GM23338 (cell line): ENCODE measurements at regions not wholly inside any gene's neighbourhood (a gene's known extent, or its start where the extent isn't known, plus 50 kb on each side); places are given as distances from the start of the nearest gene placed in this dataset.

Experiments used
- ATAC-seq: fragments of 200-7000 bp; cut with Tn5 transposase; 3 replicates; pipeline ENCODE4 v1.9.1; 2020
- DNase-seq: peaks from one replicate; pipeline ENCODE4 v3.0.0-alpha.2; 2015; ENCODE audit warnings: low spot score
- H2AFZ ChIP-seq: fragments of 200-600 bp; sonication (generic); 2 replicates; pipeline ENCODE4 v1.8.0; 2016; ENCODE audit warnings: antibody characterized with exemption, mild to moderate bottlenecking, moderate library complexity
- H3F3A ChIP-seq: fragments of 200-600 bp; sonication (generic); replicated peaks from 2 replicates; pipeline ENCODE4 v1.8.0; 2017; ENCODE audit warnings: antibody characterized with exemption, mixed run types, low read depth
- H3K27ac ChIP-seq: fragments of 200-600 bp; sonication (generic); 2 replicates; pipeline ENCODE4 v1.6.1; 2016; ENCODE audit warnings: low read depth
- H3K27me3 ChIP-seq: fragments of 200-600 bp; sonication (generic); 2 replicates; pipeline ENCODE4 v1.8.0; 2016; ENCODE audit warnings: mild to moderate bottlenecking, mixed run types, moderate library complexity; ENCODE audit not compliant: insufficient read depth
- H3K36me3 ChIP-seq: fragments of 200-600 bp; sonication (generic); 2 replicates; pipeline ENCODE4 v1.8.0; 2016; ENCODE audit warnings: mild to moderate bottlenecking; ENCODE audit not compliant: insufficient read depth
- H3K4me1 ChIP-seq: fragments of 200-600 bp; sonication (generic); 2 replicates; pipeline ENCODE4 v1.8.0; 2016; ENCODE audit warnings: mild to moderate bottlenecking, moderate library complexity; ENCODE audit not compliant: insufficient read depth
- H3K4me2 ChIP-seq: fragments of 200-600 bp; sonication (generic); 2 replicates; pipeline ENCODE4 v1.7.1; 2017; ENCODE audit warnings: mixed run types
- H3K4me3 ChIP-seq: fragments of 200-600 bp; sonication (generic); 2 replicates; pipeline ENCODE4 v1.6.1; 2016; ENCODE audit warnings: mixed run types
- H3K79me2 ChIP-seq: fragments of 200-600 bp; sonication (generic); replicated peaks from 2 replicates; pipeline ENCODE4 v1.8.0; 2017; ENCODE audit warnings: mild to moderate bottlenecking; ENCODE audit not compliant: insufficient read depth
- H3K9me2 ChIP-seq: fragments of 200-600 bp; sonication (generic); 2 replicates; pipeline ENCODE4 v1.8.0; 2017; ENCODE audit not compliant: insufficient read depth
- H4K20me1 ChIP-seq: fragments of 200-600 bp; sonication (generic); replicated peaks from 2 replicates; pipeline ENCODE4 v1.8.0; 2017; ENCODE audit warnings: mild to moderate bottlenecking; ENCODE audit not compliant: insufficient read depth
- H3K27ac Mint-ChIP-seq: 2 replicates; pipeline ENCODE4 v1.8.0; 2020; ENCODE audit warnings: inconsistent platforms, mild to moderate bottlenecking, moderate library complexity, mixed read lengths
- H3K27me3 Mint-ChIP-seq: 3 replicates; pipeline ENCODE4 v1.8.0; 2022; ENCODE audit warnings: low read depth, mild to moderate bottlenecking, moderate library complexity, mixed read lengths, inconsistent platforms; ENCODE audit not compliant: insufficient read depth, poor library complexity
- H3K36me3 Mint-ChIP-seq: 3 replicates; pipeline ENCODE4 v1.8.0; 2021; ENCODE audit warnings: low read depth, mild to moderate bottlenecking, inconsistent platforms, moderate library complexity, mixed read lengths
- H3K4me1 Mint-ChIP-seq: 3 replicates; pipeline ENCODE4 v1.8.0; 2020; ENCODE audit warnings: mild to moderate bottlenecking, inconsistent platforms, mixed read lengths
- H3K4me3 Mint-ChIP-seq: 3 replicates; pipeline ENCODE4 v1.8.0; 2021; ENCODE audit warnings: moderate library complexity, mild to moderate bottlenecking, inconsistent platforms, mixed read lengths
- H3K9me3 Mint-ChIP-seq: 3 replicates; pipeline ENCODE4 v1.8.0; 2020; ENCODE audit warnings: moderate library complexity, mild to moderate bottlenecking, inconsistent platforms, mixed read lengths
- CREB1 ChIP-seq: fragments of 250-450 bp; sonication (Bioruptor Pico); IDR thresholded peaks from 2 replicates; pipeline ENCODE4 v1.5.0; 2020; ENCODE audit warnings: low read depth, mild to moderate bottlenecking, moderate library complexity
- ETS1 ChIP-seq: IDR thresholded peaks from 2 replicates; pipeline ENCODE4 v1.6.1; 2016; ENCODE audit warnings: antibody characterized with exemption
- EZH2 ChIP-seq: fragments of 200-600 bp; sonication (generic); IDR thresholded peaks from one replicate; pipeline ENCODE4 v1.8.0; 2017; ENCODE audit warnings: antibody characterized with exemption, mild to moderate bottlenecking, low read depth; ENCODE audit not compliant: unreplicated experiment
- EZH2phosphoT487 ChIP-seq: fragments of 200-600 bp; sonication (generic); IDR thresholded peaks from one replicate; pipeline ENCODE4 v1.8.1; 2018; ENCODE audit warnings: antibody characterized with exemption; ENCODE audit not compliant: unreplicated experiment
- JUNB ChIP-seq: IDR thresholded peaks from one replicate; pipeline ENCODE4 v1.6.1; 2016; ENCODE audit warnings: antibody characterized with exemption; ENCODE audit not compliant: unreplicated experiment
- NANOG ChIP-seq: IDR thresholded peaks from 2 replicates; pipeline ENCODE4 v1.6.1; 2016; ENCODE audit warnings: antibody characterized with exemption, borderline replicate concordance
- POLR2AphosphoS5 ChIP-seq: IDR thresholded peaks from 2 replicates; pipeline ENCODE4 v1.6.1; 2016; ENCODE audit warnings: antibody characterized with exemption, low read depth
- REST ChIP-seq: IDR thresholded peaks from one replicate; pipeline ENCODE4 v1.6.1; 2018; ENCODE audit warnings: antibody characterized with exemption; ENCODE audit not compliant: unreplicated experiment
- STAT1 ChIP-seq: IDR thresholded peaks from one replicate; pipeline ENCODE4 v1.6.1; 2016; ENCODE audit warnings: antibody characterized with exemption; ENCODE audit not compliant: unreplicated experiment
- ZNF114 ChIP-seq: fragments of 250-450 bp; sonication (Bioruptor Pico); IDR thresholded peaks from 2 replicates; pipeline ENCODE4 v1.5.0; 2020; ENCODE audit warnings: mild to moderate bottlenecking, moderate library complexity
- ZNF331 ChIP-seq: fragments of 250-450 bp; sonication (Bioruptor Pico); IDR thresholded peaks from 2 replicates; pipeline ENCODE4 v1.5.0; 2020; ENCODE audit warnings: low read depth, mild to moderate bottlenecking, moderate library complexity
- ZNF462 ChIP-seq: fragments of 250-450 bp; sonication (Bioruptor Pico); IDR thresholded peaks from 2 replicates; pipeline ENCODE4 v1.5.0; 2020; ENCODE audit warnings: mild to moderate bottlenecking, moderate library complexity
- TF ChIP-seq, protein P1 (sequence below), 2 experiments: fragments of 200-600 bp in 1 of 2; sonication (generic) in 1 of 2; conservative IDR thresholded peaks; 2 replicates each; pipeline versions ENCODE4 v1.5.1 to v1.6.1; 2016 to 2017; ENCODE audit warnings: antibody characterized with exemption in 2 of 2, low read depth in 2 of 2, mild to moderate bottlenecking in 2 of 2, moderate library complexity in 1 of 2

DNA sequence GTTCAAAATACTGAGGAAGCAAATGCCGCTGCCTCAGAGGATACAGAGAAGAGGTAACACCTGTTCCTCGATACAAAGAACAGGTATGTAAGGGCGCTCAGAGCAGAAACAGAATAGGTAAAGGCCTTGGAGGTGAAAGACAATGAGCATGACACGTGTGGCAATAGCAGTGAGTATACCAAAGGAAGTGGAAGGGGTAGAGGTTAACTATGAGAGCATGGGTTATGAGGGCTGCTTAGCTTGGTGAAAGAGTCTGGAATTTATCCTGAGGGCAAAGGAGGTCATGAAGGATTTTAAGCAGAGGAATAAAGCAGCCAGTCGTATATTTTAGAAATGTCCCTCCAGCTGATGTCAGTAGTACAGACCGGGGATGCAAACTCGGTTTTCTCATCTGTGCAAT is 269.8 kb upstream of the ZNF462 start:
- TF ChIP-seq, protein P1, sequence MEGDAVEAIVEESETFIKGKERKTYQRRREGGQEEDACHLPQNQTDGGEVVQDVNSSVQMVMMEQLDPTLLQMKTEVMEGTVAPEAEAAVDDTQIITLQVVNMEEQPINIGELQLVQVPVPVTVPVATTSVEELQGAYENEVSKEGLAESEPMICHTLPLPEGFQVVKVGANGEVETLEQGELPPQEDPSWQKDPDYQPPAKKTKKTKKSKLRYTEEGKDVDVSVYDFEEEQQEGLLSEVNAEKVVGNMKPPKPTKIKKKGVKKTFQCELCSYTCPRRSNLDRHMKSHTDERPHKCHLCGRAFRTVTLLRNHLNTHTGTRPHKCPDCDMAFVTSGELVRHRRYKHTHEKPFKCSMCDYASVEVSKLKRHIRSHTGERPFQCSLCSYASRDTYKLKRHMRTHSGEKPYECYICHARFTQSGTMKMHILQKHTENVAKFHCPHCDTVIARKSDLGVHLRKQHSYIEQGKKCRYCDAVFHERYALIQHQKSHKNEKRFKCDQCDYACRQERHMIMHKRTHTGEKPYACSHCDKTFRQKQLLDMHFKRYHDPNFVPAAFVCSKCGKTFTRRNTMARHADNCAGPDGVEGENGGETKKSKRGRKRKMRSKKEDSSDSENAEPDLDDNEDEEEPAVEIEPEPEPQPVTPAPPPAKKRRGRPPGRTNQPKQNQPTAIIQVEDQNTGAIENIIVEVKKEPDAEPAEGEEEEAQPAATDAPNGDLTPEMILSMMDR (conservative IDR thresholded peaks at IDR 0.05; ENCODE audit: low read depth in 2 of 2), result no peak
- TF ChIP-seq EZH2phosphoT487, result no peak
- TF ChIP-seq POLR2AphosphoS5, result no peak
- TF ChIP-seq STAT1, result no peak
- no peak for TF ChIP-seq ZNF114 (CRISPR knock-in tag)
- TF ChIP-seq REST, result no peak
- TF ChIP-seq JUNB, result no peak
- TF ChIP-seq ETS1, result no peak
- no peak for TF ChIP-seq NANOG
- no peak for TF ChIP-seq CREB1 (CRISPR knock-in tag)
- TF ChIP-seq EZH2, result no peak
- no peak for TF ChIP-seq ZNF462 (CRISPR knock-in tag)
- TF ChIP-seq ZNF331 (CRISPR knock-in tag), result no peak
- no peak overlapping the region for H3K27ac ChIP-seq
- Mint-ChIP-seq H3K27me3 (no peaks in the 10 kb centered on the region), H3K27ac (no peak overlapping the region), H3K36me3 (no peaks in the 10 kb centered on the region), H3K9me3 (no peaks in the 10 kb centered on the region; the same call in 2 of the 3 replicates), H3K4me1 (peaks cover 7% of the 10 kb centered on the region), H3K4me3 (no peak overlapping the region)
- DNase-seq, result no peak
- no peaks in the 10 kb centered on the region for H3F3A ChIP-seq
- no peaks in the 10 kb centered on the region for H3K79me2 ChIP-seq
- no peaks in the 10 kb centered on the region for H3K27me3 ChIP-seq
- no peaks in the 10 kb centered on the region for H3K36me3 ChIP-seq
- no peaks in the 10 kb centered on the region for H3K9me2 ChIP-seq
- no peak overlapping the region for H3K4me3 ChIP-seq
- no peak overlapping the region for H2AFZ ChIP-seq
- H3K4me1 ChIP-seq, result no peaks in the 10 kb centered on the region
- H4K20me1 ChIP-seq, result no peaks in the 10 kb centered on the region
- no peak overlapping the region for H3K4me2 ChIP-seq
- no peak for ATAC-seq
